HepG2 (cell line): ENCODE measurements at regions not wholly inside any gene's neighbourhood (a gene's known extent, or its start where the extent isn't known, plus 50 kb on each side); places are given as distances from the start of the nearest gene placed in this dataset.

ENCODE experiments used
- ATAC-seq: fragments of 200-7000 bp; cut with Tn5 transposase; 3 replicates; pipeline ENCODE4 v1.9.1; 2020; ENCODE audit warnings: mild to moderate bottlenecking, moderate library complexity
- BruUV-seq: library from RNA; stranded (reverse); fragments of 400-500 nt; replicated peaks from 2 replicates; lab custom pipeline; 2021; lab: Mats Ljungman, UMichigan
- CTCF ChIA-PET: fragments of 300-600 bp; formaldehyde crosslinking; extraction: SDS; loops from one replicate; lab custom pipeline; 2021; ENCODE audit warnings: low total read pairs, inconsistent platforms, low intra/inter-chr PET ratio; lab: Yijun Ruan, JAX
- POLR2A ChIA-PET: fragments of 350-600 bp; sonication (Branson Sonifier 250); formaldehyde crosslinking; loops from one replicate; lab custom pipeline; 2020; ENCODE audit warnings: antibody characterized with exemption, inconsistent platforms; lab: Yijun Ruan, JAX
- DNase-seq: peaks from one replicate; pipeline ENCODE4 v3.0.0-alpha.2; 2015; ENCODE audit warnings: low spot score
- FAIRE-seq: peaks from 3 replicates; lab custom pipeline; 2011; peaks lifted over from hg19 to GRCh38; lab: Jason Lieb, UNC
- H2AFZ ChIP-seq: one replicate; pipeline ENCODE4 v1.6.1; 2011; ENCODE audit warnings: low read length, inconsistent platforms
- H3K27ac ChIP-seq: fragments of 300-600 bp; 3 replicates; pipeline ENCODE4 v1.8.0; 2011; ENCODE audit warnings: mixed run types, mild to moderate bottlenecking, mixed read lengths, low read length, inconsistent platforms; ENCODE audit not compliant: insufficient read depth; ENCODE audit errors: extremely low read length
- H3K27me3 ChIP-seq, 2 experiments: fragments of 200-600 bp in 1 of 2; 2 replicates in 1 of 2; 3 replicates in 1 of 2; pipeline versions ENCODE4 v1.6.0 to v1.8.0; 2011; ENCODE audit warnings: low read length in 2 of 2, mild to moderate bottlenecking in 2 of 2, moderate library complexity in 2 of 2, inconsistent platforms in 1 of 2; ENCODE audit not compliant: insufficient read depth in 2 of 2, control insufficient read depth in 1 of 2
- H3K36me3 ChIP-seq, 2 experiments: fragments of 200-600 bp in 1 of 2; replicated peaks in 1 of 2; 2 replicates in 1 of 2; 3 replicates in 1 of 2; pipeline versions ENCODE4 v1.5.1 to v1.8.0; 2011; ENCODE audit warnings: low read length in 2 of 2, inconsistent platforms in 1 of 2; ENCODE audit not compliant: insufficient read depth in 2 of 2, control insufficient read depth in 1 of 2
- H3K4me1 ChIP-seq: 2 replicates; pipeline ENCODE4 v1.5.1; 2012; ENCODE audit warnings: low read length, inconsistent platforms; ENCODE audit not compliant: insufficient read depth
- H3K4me2 ChIP-seq: 2 replicates; pipeline ENCODE4 v1.6.0; 2011; ENCODE audit warnings: low read depth, low read length, inconsistent platforms
- H3K4me3 ChIP-seq, 3 experiments: fragments of 200-600 bp in 1 of 3; sonication (generic), shearing (Covaris generic) in 1 of 3; replicated peaks in 1 of 3; 2 replicates each; pipeline ENCODE4 v1.5.1; 2011 to 2016; ENCODE audit warnings: low read length in 3 of 3, inconsistent platforms in 2 of 3, low read depth in 2 of 3, mild to moderate bottlenecking in 2 of 3, control low read depth in 1 of 3, mixed read lengths in 1 of 3; ENCODE audit not compliant: insufficient read depth in 1 of 3
- H3K79me2 ChIP-seq: one replicate; pipeline ENCODE4 v1.6.1; 2011; ENCODE audit warnings: low read length, inconsistent platforms; ENCODE audit not compliant: insufficient read depth
- H3K9ac ChIP-seq: 2 replicates; pipeline ENCODE4 v1.6.0; 2011; ENCODE audit warnings: mild to moderate bottlenecking, low read depth, low read length, inconsistent platforms; ENCODE audit not compliant: insufficient read depth
- H3K9me3 ChIP-seq: 2 replicates; pipeline ENCODE4 v1.5.1; 2012; ENCODE audit warnings: mild to moderate bottlenecking, low read length
- H4K20me1 ChIP-seq: 2 replicates; pipeline ENCODE4 v1.6.0; 2011; ENCODE audit warnings: inconsistent platforms, mild to moderate bottlenecking, low read length, moderate library complexity; ENCODE audit not compliant: insufficient read depth
- CBX5 ChIP-seq: sonication (generic); formaldehyde crosslinking; IDR thresholded peaks from 2 replicates; pipeline ENCODE4 v1.4.0; 2020; ENCODE audit warnings: missing genetic modification reagents, borderline replicate concordance
- GATAD1 ChIP-seq: IDR thresholded peaks from 2 replicates; pipeline ENCODE4 v1.6.1; 2016; ENCODE audit warnings: missing genetic modification reagents, missing compliant biosample characterization
- MZF1 ChIP-seq: sonication (generic); formaldehyde crosslinking; IDR thresholded peaks from 2 replicates; pipeline ENCODE4 v1.8.1; 2023; ENCODE audit warnings: mild to moderate bottlenecking, missing genetic modification reagents, borderline replicate concordance
- NAIF1 ChIP-seq: sonication (generic); formaldehyde crosslinking; IDR thresholded peaks from 2 replicates; pipeline ENCODE4 v1.5.0; 2020; ENCODE audit warnings: mild to moderate bottlenecking, missing genetic modification reagents, borderline replicate concordance
- PCBP2 ChIP-seq: fragments of 200-400 bp; formaldehyde crosslinking; optimal IDR thresholded peaks from 2 replicates; pipeline ENCODE3; 2018; ENCODE audit warnings: low read length, low read depth; ENCODE audit not compliant: poor library complexity, severe bottlenecking
- SMARCE1 ChIP-seq: fragments of 450-650 bp; IDR thresholded peaks from 2 replicates; pipeline ENCODE4 v1.6.1; 2017; ENCODE audit warnings: borderline replicate concordance
- TARDBP ChIP-seq: sonication (generic); formaldehyde crosslinking; IDR thresholded peaks from 2 replicates; pipeline ENCODE4 v1.8.0; 2022; ENCODE audit warnings: mild to moderate bottlenecking, missing genetic modification reagents
- TBX3 ChIP-seq: fragments of 450-650 bp; IDR thresholded peaks from 2 replicates; pipeline ENCODE4 v1.6.1; 2017; ENCODE audit warnings: antibody characterized with exemption, mild to moderate bottlenecking, inconsistent platforms, borderline replicate concordance
- ZNF17 ChIP-seq: sonication (generic); formaldehyde crosslinking; IDR thresholded peaks from 2 replicates; pipeline ENCODE4 v1.5.0; 2020; ENCODE audit warnings: mild to moderate bottlenecking, missing genetic modification reagents
- ZNF296 ChIP-seq: sonication (generic); formaldehyde crosslinking; conservative IDR thresholded peaks from 2 replicates; pipeline ENCODE4 v1.5.0; 2020; ENCODE audit warnings: mild to moderate bottlenecking, missing genetic modification reagents
- ZNF335 ChIP-seq: sonication (generic); formaldehyde crosslinking; IDR thresholded peaks from 2 replicates; pipeline ENCODE4 v1.4.0; 2020; ENCODE audit warnings: missing genetic modification reagents
- ZNF496 ChIP-seq: sonication (generic); formaldehyde crosslinking; IDR thresholded peaks from 2 replicates; pipeline ENCODE4 v1.8.1; 2023; ENCODE audit warnings: mild to moderate bottlenecking, moderate library complexity, missing genetic modification reagents; ENCODE audit not compliant: insufficient replicate concordance
- ZSCAN29 ChIP-seq: sonication (generic); formaldehyde crosslinking; conservative IDR thresholded peaks from 2 replicates; pipeline ENCODE4 v1.4.0; 2020; ENCODE audit warnings: mild to moderate bottlenecking, missing genetic modification reagents
- WGBS: methylation state at CpG from one replicate; pipeline ENCODE4 v1.1.6; 2017; ENCODE audit warnings: low lambda C conversion rate; 5-methylcytosine and 5-hydroxymethylcytosine counted together
- in situ Hi-C: cut with HindIII; loops from 2 replicates; pipeline ENCODE4 v1.10.0; 2017; ENCODE audit warnings: low pct_unique_long_range_greater_than_20kb; ENCODE audit not compliant: extremely low pct_ligation_motif_present
- intact Hi-C: fragments of 100-400 bp; cut with micrococcal nuclease; formaldehyde crosslinking; loops from one replicate; pipeline ENCODE4 v1.10.0; 2022; ENCODE audit not compliant: unreplicated experiment
- TF ChIP-seq, protein P1 (sequence below): sonication (generic); formaldehyde crosslinking; IDR thresholded peaks from 2 replicates; pipeline ENCODE4 v1.4.0; 2020; ENCODE audit warnings: low read depth, mild to moderate bottlenecking, missing genetic modification reagents
- TF ChIP-seq, protein P2 (sequence below): sonication (generic); formaldehyde crosslinking; IDR thresholded peaks from 2 replicates; pipeline ENCODE4 v1.8.1; 2023; ENCODE audit warnings: mild to moderate bottlenecking, missing genetic modification reagents
- TF ChIP-seq, protein P3 (sequence below): sonication (generic); formaldehyde crosslinking; IDR thresholded peaks from 2 replicates; pipeline ENCODE4 v1.4.0; 2020; ENCODE audit warnings: low read depth, mild to moderate bottlenecking, missing genetic modification reagents
- TF ChIP-seq, protein P4 (sequence below): IDR thresholded peaks from 2 replicates; pipeline ENCODE4 v1.6.1; 2016; ENCODE audit warnings: missing genetic modification reagents, missing compliant biosample characterization

DNA sequence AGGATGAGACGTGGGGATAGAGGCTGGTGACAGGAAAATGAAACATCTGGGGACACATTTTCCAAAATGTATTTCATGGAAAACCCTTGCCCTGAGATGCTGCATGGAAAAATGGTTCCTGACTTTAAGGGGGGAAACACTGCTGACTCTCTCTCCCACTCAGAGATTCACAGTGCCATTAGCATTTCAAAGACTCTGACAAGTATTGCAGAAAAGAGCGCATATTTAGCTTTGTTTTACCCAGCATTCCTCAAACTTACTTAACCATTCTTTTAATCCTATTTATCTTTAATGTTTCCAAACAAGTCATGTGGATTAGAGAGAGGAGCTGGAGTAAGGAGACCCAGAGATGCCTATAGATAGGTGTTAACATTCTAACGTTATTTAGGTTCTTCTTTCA lies 141.8 kb upstream of the DYRK2 start:
- H3K9ac ChIP-seq, result no peak overlapping the region
- intact Hi-C loops, result no loop called here
- H3K4me1 ChIP-seq, result no peaks in the 10 kb centered on the region
- no peak overlapping the region for H3K4me2 ChIP-seq
- H2AFZ ChIP-seq, result no peak overlapping the region
- POLR2A ChIA-PET, result no interaction called here
- TF ChIP-seq ZSCAN29 (CRISPR knock-in tag) (no peak), TARDBP (no peak), ZNF296 (CRISPR knock-in tag) (no peak), NAIF1 (CRISPR knock-in tag) (no peak)
- TF ChIP-seq, protein P1, sequence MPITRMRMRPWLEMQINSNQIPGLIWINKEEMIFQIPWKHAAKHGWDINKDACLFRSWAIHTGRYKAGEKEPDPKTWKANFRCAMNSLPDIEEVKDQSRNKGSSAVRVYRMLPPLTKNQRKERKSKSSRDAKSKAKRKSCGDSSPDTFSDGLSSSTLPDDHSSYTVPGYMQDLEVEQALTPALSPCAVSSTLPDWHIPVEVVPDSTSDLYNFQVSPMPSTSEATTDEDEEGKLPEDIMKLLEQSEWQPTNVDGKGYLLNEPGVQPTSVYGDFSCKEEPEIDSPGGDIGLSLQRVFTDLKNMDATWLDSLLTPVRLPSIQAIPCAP (CRISPR knock-in tag), result no peak
- TF ChIP-seq, all 625 proteins: peak for 0
- WGBS, result 23% methylated on average over 3 of the region's 3 CpGs
- no peaks in the 10 kb centered on the region for H4K20me1 ChIP-seq
- CTCF ChIA-PET, result no interaction called here
- DNase-seq (no peak), ATAC-seq (no peak), FAIRE-seq (no peak)
- no peaks in the 10 kb centered on the region for H3K79me2 ChIP-seq
- peaks cover 0 to 1% of the 10 kb centered on the region in 2 experiments; a peak in 3 of 5 replicates for H3K27me3 ChIP-seq
- no peak overlapping the region for H3K27ac ChIP-seq
- no peak overlapping the region for H3K4me3 ChIP-seq
- H3K36me3 ChIP-seq, result no peaks in the 10 kb centered on the region
- in situ Hi-C loops, result no loop called here
- no peaks in the 10 kb centered on the region for H3K9me3 ChIP-seq
- BruUV-seq, result no TSS peak

DNA sequence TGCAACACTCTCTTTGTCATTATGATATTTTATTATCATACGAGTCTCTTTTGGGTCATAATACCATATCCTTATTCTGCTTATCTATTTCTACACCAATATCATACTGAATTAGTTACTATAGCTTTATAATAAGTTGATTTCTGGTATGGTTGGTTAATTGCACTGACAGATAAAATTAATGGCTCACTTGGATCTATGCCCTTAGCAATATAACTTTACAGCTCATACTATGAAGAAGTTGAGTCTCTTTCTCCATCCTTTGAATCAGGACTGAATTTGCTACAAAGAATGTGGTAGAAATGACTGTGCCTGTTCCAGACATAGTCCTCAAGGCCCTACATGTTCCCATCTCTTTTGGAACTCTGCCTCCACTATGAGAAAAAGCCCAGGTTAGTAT lies 139.7 kb upstream of the DYRK2 start:
- Histone ChIP-seq H3K4me1 (no peaks in the 10 kb centered on the region), H3K79me2 (no peaks in the 10 kb centered on the region), H3K9ac (no peak overlapping the region), H3K36me3 (no peaks in the 10 kb centered on the region), H3K4me3 (no peak overlapping the region), H2AFZ (no peak overlapping the region), H3K27me3 (peaks cover 0 to 1% of the 10 kb centered on the region in 2 experiments; a peak in 3 of 5 replicates), H3K9me3 (no peaks in the 10 kb centered on the region), H3K27ac (no peak overlapping the region), H4K20me1 (no peaks in the 10 kb centered on the region), H3K4me2 (no peak overlapping the region)
- ChIA-PET POLR2A (no interaction called here), CTCF (no interaction called here)
- no TSS peak for BruUV-seq
- in situ Hi-C loops, result no loop called here
- no peak for FAIRE-seq
- no peak for ATAC-seq
- 0% methylated on average over 1 of the region's 1 CpG for WGBS
- intact Hi-C loops, result no loop called here
- no peak for DNase-seq
- TF ChIP-seq PCBP2 (no peak), MZF1 (CRISPR knock-in tag) (no peak), CBX5 (no peak), TBX3 (no peak), SMARCE1 (no peak), GATAD1 (CRISPR knock-in tag) (no peak), ZNF17 (CRISPR knock-in tag) (no peak), ZNF335 (no peak), ZNF496 (CRISPR knock-in tag) (no peak)
- TF ChIP-seq, protein P2, sequence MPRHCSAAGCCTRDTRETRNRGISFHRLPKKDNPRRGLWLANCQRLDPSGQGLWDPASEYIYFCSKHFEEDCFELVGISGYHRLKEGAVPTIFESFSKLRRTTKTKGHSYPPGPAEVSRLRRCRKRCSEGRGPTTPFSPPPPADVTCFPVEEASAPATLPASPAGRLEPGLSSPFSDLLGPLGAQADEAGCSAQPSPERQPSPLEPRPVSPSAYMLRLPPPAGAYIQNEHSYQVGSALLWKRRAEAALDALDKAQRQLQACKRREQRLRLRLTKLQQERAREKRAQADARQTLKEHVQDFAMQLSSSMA (CRISPR knock-in tag), result no peak
- TF ChIP-seq, protein P3, sequence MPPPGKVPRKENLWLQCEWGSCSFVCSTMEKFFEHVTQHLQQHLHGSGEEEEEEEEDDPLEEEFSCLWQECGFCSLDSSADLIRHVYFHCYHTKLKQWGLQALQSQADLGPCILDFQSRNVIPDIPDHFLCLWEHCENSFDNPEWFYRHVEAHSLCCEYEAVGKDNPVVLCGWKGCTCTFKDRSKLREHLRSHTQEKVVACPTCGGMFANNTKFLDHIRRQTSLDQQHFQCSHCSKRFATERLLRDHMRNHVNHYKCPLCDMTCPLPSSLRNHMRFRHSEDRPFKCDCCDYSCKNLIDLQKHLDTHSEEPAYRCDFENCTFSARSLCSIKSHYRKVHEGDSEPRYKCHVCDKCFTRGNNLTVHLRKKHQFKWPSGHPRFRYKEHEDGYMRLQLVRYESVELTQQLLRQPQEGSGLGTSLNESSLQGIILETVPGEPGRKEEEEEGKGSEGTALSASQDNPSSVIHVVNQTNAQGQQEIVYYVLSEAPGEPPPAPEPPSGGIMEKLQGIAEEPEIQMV, result no peak
- TF ChIP-seq, protein P4, sequence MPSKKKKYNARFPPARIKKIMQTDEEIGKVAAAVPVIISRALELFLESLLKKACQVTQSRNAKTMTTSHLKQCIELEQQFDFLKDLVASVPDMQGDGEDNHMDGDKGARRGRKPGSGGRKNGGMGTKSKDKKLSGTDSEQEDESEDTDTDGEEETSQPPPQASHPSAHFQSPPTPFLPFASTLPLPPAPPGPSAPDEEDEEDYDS (CRISPR knock-in tag), result no peak
